Islet precursor cell (in vitro differentiated cells): ENCODE measurements at regions not wholly inside any gene's neighbourhood (a gene's known extent, or its start where the extent isn't known, plus 50 kb on each side); places are given as distances from the start of the nearest gene placed in this dataset.

ENCODE experiments used
- DNase-seq: peaks from one replicate; pipeline ENCODE4 v3.0.0-alpha.2; 2018

- DNase-seq: no peak
Observed at GRCh38 chr21:38206646-38207045, 50.1 kb upstream of the KCNJ15 start.
